ENCODE measurements at regions not wholly inside any gene's neighbourhood (a gene's known extent, or its start where the extent isn't known, plus 50 kb on each side); places are given as distances from the start of the nearest gene placed in this dataset.

DNA sequence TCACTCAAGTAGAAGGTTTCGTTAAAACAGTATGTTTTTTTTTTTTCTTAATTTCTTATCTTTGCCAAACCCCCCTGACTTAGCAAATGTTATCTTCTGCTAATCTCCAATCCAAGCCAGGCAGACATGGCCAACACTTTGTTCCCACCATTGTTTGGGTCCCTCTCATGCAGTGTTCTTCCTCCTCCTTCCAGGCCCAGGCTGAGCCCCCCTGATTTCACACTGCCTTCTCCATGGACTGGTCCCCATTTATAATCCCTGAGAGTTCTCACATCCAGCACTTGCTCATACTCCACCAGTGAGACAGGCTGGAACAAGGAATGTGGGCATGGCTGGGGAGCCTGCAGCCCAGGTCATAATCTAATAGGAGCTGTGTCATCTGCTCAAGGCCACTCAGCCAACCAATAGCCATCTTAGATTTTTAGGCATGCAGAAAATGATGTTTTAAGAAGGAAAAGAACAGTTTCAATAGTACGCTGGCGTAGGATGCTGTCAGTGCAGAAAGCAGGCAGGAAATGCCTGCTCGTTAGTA, 238.4 kb upstream of the CCDC196 start:
- 55% methylated on average over 4 of the region's 4 CpGs for WGBS, 2 donors

DNA sequence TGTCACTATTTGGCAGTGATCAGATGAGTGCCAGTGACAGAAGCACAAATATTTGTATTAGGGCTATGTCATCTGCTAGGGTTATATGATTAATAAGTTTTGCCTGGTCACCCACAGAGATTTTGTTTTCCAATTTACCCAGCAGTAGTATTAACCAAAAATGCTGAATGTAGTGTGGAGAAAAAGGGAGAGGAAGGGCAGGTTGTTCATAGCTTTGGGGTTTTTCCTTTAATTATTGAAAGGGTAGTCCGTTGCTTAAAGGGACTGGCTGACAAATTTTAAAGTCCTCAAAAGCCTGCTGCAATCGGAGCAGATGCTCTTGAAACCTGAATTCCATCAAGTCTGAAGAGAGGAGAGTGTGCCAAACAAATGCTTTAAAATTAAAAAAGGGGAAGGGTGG, 237.9 kb upstream of the CCDC196 start:
- Histone ChIP-seq H3K27me3 (no peaks in the 10 kb centered on the region), H3K9me3 (no peaks in the 10 kb centered on the region), H3K27ac (no peak overlapping the region), H3K36me3 (replicated peaks in 1 of 2; ENCODE audit: insufficient read depth in 1 of 2, low read depth in 2 of 2) (no peaks in the 10 kb centered on the region), H3K4me3 (no peak overlapping the region), H3K4me1 (no peaks in the 10 kb centered on the region)
- intact Hi-C loops (cut with DNase I), result no loop called here
- TF ChIP-seq, protein P1, sequence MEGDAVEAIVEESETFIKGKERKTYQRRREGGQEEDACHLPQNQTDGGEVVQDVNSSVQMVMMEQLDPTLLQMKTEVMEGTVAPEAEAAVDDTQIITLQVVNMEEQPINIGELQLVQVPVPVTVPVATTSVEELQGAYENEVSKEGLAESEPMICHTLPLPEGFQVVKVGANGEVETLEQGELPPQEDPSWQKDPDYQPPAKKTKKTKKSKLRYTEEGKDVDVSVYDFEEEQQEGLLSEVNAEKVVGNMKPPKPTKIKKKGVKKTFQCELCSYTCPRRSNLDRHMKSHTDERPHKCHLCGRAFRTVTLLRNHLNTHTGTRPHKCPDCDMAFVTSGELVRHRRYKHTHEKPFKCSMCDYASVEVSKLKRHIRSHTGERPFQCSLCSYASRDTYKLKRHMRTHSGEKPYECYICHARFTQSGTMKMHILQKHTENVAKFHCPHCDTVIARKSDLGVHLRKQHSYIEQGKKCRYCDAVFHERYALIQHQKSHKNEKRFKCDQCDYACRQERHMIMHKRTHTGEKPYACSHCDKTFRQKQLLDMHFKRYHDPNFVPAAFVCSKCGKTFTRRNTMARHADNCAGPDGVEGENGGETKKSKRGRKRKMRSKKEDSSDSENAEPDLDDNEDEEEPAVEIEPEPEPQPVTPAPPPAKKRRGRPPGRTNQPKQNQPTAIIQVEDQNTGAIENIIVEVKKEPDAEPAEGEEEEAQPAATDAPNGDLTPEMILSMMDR (IDR thresholded peaks at IDR 0.05), result no peak
- TF ChIP-seq POLR2A (IDR thresholded peaks at IDR 0.05), result no peak
- 45 to 53% methylated on average over 2 of the region's 2 CpGs for WGBS, 2 donors
- DNase-seq (no peak), ATAC-seq (no peak)

More for the DNA sequence above, 238.4 kb upstream of the CCDC196 start:
- intact Hi-C loops (cut with DNase I), result no loop called here
- Histone ChIP-seq H3K9me3 (no peaks in the 10 kb centered on the region), H3K4me1 (no peaks in the 10 kb centered on the region), H3K36me3 (replicated peaks in 1 of 2; ENCODE audit: insufficient read depth in 1 of 2, low read depth in 2 of 2) (no peaks in the 10 kb centered on the region), H3K27me3 (no peaks in the 10 kb centered on the region), H3K27ac (no peak overlapping the region), H3K4me3 (no peak overlapping the region)
- ATAC-seq, result no peak
- DNase-seq, result no peak
- TF ChIP-seq, protein P1 (IDR thresholded peaks at IDR 0.05), result no peak
- no peak for TF ChIP-seq POLR2A (IDR thresholded peaks at IDR 0.05)

DNA sequence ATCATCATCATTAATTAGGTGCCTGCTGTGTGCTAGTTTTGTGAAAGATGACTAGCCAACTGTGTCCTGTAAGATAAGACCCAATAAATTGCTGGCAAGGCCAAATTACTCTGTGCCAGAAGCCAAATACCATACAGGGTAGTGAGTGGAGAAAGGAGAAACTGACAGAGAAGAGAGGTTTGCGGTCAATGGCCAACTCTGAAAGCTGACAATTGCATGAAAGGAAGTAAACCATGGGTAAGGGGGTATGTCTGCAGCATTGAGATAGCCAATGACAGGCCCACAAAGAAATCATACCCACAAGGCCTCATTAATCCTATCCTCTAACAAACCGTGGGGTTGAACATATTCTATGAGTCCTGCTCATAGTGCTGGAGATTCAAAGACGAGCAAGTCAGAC, 236.6 kb upstream of the CCDC196 start:
- Histone ChIP-seq H3K36me3 (replicated peaks in 1 of 2; ENCODE audit: insufficient read depth in 1 of 2, low read depth in 2 of 2) (no peaks in the 10 kb centered on the region), H3K4me1 (no peaks in the 10 kb centered on the region), H3K9me3 (no peaks in the 10 kb centered on the region), H3K27me3 (no peaks in the 10 kb centered on the region), H3K27ac (no peak overlapping the region), H3K4me3 (no peak overlapping the region)
- TF ChIP-seq, protein P1 (IDR thresholded peaks at IDR 0.05), result no peak
- TF ChIP-seq POLR2A (IDR thresholded peaks at IDR 0.05), result no peak
- ATAC-seq (no peak), DNase-seq (no peak)
- intact Hi-C loops (cut with DNase I), result no loop called here
- 87 to 92% methylated on average over 3 of the region's 3 CpGs for WGBS, 2 donors

DNA sequence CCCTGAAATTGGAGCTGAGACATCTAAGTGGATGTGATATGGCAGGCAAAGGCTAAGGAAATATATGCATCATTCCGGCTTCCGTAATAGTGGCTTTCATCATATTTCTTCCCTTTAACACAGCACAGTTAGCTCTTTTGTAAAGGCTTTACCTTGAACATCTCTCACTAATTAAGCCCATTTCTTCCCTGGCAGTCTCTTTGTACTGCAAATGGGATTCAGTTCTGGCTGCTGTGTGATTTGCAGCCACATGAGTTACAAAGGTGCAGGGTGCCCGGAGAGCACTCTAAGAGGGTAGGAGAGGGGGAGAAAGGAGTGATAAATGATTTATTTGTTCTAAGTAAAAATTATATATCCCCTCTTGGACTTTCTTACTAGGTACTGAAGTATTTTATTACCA, 232.1 kb upstream of the CCDC196 start:
- Histone ChIP-seq H3K27ac (no peak overlapping the region), H3K36me3 (replicated peaks in 1 of 2; ENCODE audit: insufficient read depth in 1 of 2, low read depth in 2 of 2) (no peaks in the 10 kb centered on the region), H3K4me1 (no peaks in the 10 kb centered on the region), H3K4me3 (no peak overlapping the region), H3K27me3 (no peaks in the 10 kb centered on the region), H3K9me3 (no peaks in the 10 kb centered on the region)
- DNase-seq (no peak), ATAC-seq (no peak)
- intact Hi-C loops (cut with DNase I), result no loop called here
- 71 to 77% methylated on average over 3 of the region's 3 CpGs for WGBS, 2 donors
- TF ChIP-seq, protein P1 (IDR thresholded peaks at IDR 0.05), result no peak
- no peak for TF ChIP-seq POLR2A (IDR thresholded peaks at IDR 0.05)

DNA sequence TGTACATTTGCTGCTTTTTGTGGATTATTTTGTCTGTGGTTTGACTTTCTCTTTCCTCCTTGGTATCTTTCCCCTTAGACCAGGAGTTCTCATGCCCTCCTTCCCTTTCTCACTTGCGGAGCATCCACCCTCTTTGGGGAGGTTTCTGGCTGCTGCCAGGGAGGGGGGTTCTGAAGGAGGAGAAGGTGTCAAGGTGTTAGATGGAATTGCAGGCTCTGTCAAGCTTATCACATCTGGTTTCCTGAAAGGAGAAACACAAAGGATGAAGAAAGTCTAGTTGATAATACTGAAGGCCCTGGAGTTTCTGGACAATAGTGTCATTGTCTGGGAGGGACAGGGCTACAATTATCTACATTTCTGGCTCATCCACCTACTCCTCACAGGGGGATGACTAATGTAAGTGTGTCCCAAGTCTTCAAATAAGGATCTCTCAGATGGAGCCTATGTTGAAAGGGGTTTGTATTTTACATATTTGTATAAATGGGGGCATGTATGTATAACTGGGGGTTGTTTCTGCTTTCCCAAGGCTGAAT, 217.3 kb upstream of the CCDC196 start:
- Histone ChIP-seq H3K4me3 (no peak overlapping the region), H3K36me3 (replicated peaks in 1 of 2; ENCODE audit: insufficient read depth in 1 of 2, low read depth in 2 of 2) (no peaks in the 10 kb centered on the region), H3K9me3 (no peaks in the 10 kb centered on the region), H3K27ac (no peak overlapping the region), H3K27me3 (no peaks in the 10 kb centered on the region), H3K4me1 (no peaks in the 10 kb centered on the region)
- TF ChIP-seq POLR2A (IDR thresholded peaks at IDR 0.05), result no peak
- TF ChIP-seq, protein P1 (IDR thresholded peaks at IDR 0.05), result no peak
- intact Hi-C loops (cut with DNase I), result no loop called here
- WGBS, 2 donors, result 83 to 91% methylated on average over 1 of the region's 1 CpG
- no peak for DNase-seq
- ATAC-seq, result no peak

All from body of pancreas (tissue), 4 donors.